Prostate gland (tissue), 1 donor: ENCODE measurements at regions not wholly inside any gene's neighbourhood (a gene's known extent, or its start where the extent isn't known, plus 50 kb on each side); places are given as distances from the start of the nearest gene placed in this dataset.

Experiments
- POLR2A ChIP-seq: fragments of 450-650 bp; IDR thresholded peaks from one replicate; pipeline ENCODE4 v1.6.1; 2016; ENCODE audit warnings: antibody characterized with exemption, mild to moderate bottlenecking
- POLR2AphosphoS5 ChIP-seq: sonication (generic); formaldehyde crosslinking; IDR thresholded peaks from one replicate; pipeline ENCODE4 v1.6.1; 2017; ENCODE audit warnings: antibody characterized with exemption

DNA sequence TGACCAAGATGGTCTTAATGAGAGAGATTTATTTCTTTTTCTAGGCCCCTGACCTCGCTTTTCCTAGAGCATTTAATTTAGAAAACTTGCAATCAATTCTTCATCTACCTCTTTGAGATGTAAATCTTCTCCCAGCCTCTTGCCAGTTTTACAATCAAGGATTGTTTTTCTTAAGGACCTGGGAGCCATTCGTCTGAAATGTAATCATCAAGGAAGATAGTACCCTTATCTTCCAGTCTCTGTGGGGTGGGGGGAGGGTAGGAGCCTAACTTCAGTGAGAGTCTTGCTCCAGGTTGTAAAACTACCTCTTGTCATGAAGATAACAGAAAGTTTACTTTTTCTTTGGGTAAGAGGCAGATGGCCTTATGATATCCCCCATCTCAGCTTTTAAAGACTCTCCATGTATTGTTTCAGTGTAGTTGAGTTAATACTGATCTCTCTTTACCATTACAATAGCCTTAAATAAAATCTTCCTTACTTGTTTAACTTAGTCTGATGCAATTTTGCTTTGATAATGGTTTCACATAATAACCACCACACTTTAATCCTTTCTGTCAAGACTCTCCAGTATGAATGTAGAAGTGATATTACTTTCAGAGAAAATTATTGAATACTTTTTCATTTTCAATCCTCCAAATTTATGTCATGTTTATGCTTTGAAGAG is 110.2 kb upstream of the CPHXL start:
- no peak for TF ChIP-seq POLR2AphosphoS5
- no peak for TF ChIP-seq POLR2A
